Keratinocyte (primary cell): ENCODE measurements at regions not wholly inside any gene's neighbourhood (a gene's known extent, or its start where the extent isn't known, plus 50 kb on each side); places are given as distances from the start of the nearest gene placed in this dataset.

ENCODE experiments used
- DNase-seq: peaks from one replicate; pipeline ENCODE4 v3.0.0-alpha.2; 2011; ENCODE audit warnings: low read depth, missing footprints, low spot score
- FAIRE-seq: peaks from 2 replicates; lab custom pipeline; 2011; peaks lifted over from hg19 to GRCh38; lab: Jason Lieb, UNC
- H2AFZ ChIP-seq: 2 replicates; pipeline ENCODE4 v1.6.0; 2012; ENCODE audit warnings: low read length, control low read depth, inconsistent platforms; ENCODE audit not compliant: control insufficient read depth
- H3K27ac ChIP-seq: 2 replicates; pipeline ENCODE4 v1.5.1; 2011; ENCODE audit warnings: low read length; ENCODE audit not compliant: control insufficient read depth, insufficient read depth
- H3K27me3 ChIP-seq: 3 replicates; pipeline ENCODE4 v1.6.0; 2011; ENCODE audit warnings: low read length; ENCODE audit not compliant: control insufficient read depth, insufficient read depth; ENCODE audit errors: extremely low read depth
- H3K36me3 ChIP-seq, 2 experiments: 2 replicates in 1 of 2; 3 replicates in 1 of 2; pipeline ENCODE4 v1.5.1; 2011; ENCODE audit warnings: low read length in 2 of 2, mild to moderate bottlenecking in 1 of 2; ENCODE audit not compliant: control insufficient read depth in 2 of 2, insufficient read depth in 2 of 2; ENCODE audit errors: extremely low read depth in 1 of 2
- H3K4me1 ChIP-seq: 3 replicates; pipeline ENCODE4 v1.5.1; 2011; ENCODE audit warnings: low read length; ENCODE audit not compliant: control insufficient read depth, insufficient read depth; ENCODE audit errors: extremely low read depth
- H3K4me2 ChIP-seq: 3 replicates; pipeline ENCODE4 v1.6.0; 2011; ENCODE audit warnings: low read depth, low read length; ENCODE audit not compliant: control insufficient read depth, insufficient read depth; ENCODE audit errors: extremely low read depth
- H3K4me3 ChIP-seq, 3 experiments: fragments of 200-600 bp in 1 of 3; sonication (generic) in 1 of 3; 2 replicates in 2 of 3; 3 replicates in 1 of 3; pipeline ENCODE4 v1.5.1; 2011 to 2016; ENCODE audit warnings: low read length in 3 of 3, mild to moderate bottlenecking in 3 of 3, control low read depth in 2 of 3, inconsistent platforms in 1 of 3, low read depth in 1 of 3, mixed read lengths in 1 of 3, mixed run types in 1 of 3, moderate library complexity in 1 of 3; ENCODE audit not compliant: control insufficient read depth in 2 of 3, insufficient read depth in 2 of 3; ENCODE audit errors: extremely low read depth in 1 of 3
- H3K79me2 ChIP-seq: 2 replicates; pipeline ENCODE4 v1.6.0; 2012; ENCODE audit warnings: low read length; ENCODE audit not compliant: control insufficient read depth, insufficient read depth
- H3K9ac ChIP-seq: 3 replicates; pipeline ENCODE4 v1.6.0; 2011; ENCODE audit warnings: low read length; ENCODE audit not compliant: control insufficient read depth, insufficient read depth; ENCODE audit errors: extremely low read depth
- H3K9me1 ChIP-seq: 3 replicates; pipeline ENCODE4 v1.6.0; 2011; ENCODE audit warnings: low read length; ENCODE audit not compliant: control insufficient read depth, insufficient read depth; ENCODE audit errors: extremely low read depth
- H3K9me3 ChIP-seq: 2 replicates; pipeline ENCODE4 v1.5.1; 2012; ENCODE audit warnings: low read depth, low read length; ENCODE audit not compliant: control insufficient read depth
- H4K20me1 ChIP-seq: 3 replicates; pipeline ENCODE4 v1.6.0; 2011; ENCODE audit warnings: low read length; ENCODE audit not compliant: control insufficient read depth, insufficient read depth; ENCODE audit errors: extremely low read depth
- CTCF ChIP-seq, 3 experiments: IDR thresholded peaks in 1 of 3; conservative IDR thresholded peaks in 1 of 3; optimal IDR thresholded peaks in 1 of 3; 2 replicates in 2 of 3; 3 replicates in 1 of 3; pipeline versions ENCODE3 to v1.5.1; 2011; ENCODE audit warnings: low read length in 3 of 3, mild to moderate bottlenecking in 3 of 3, moderate library complexity in 2 of 3, control low read depth in 1 of 3, inconsistent platforms in 1 of 3; ENCODE audit not compliant: insufficient read depth in 2 of 3; ENCODE audit errors: extremely low read depth in 1 of 3
- EZH2 ChIP-seq: IDR thresholded peaks from one replicate; pipeline ENCODE4 v1.6.1; 2012; ENCODE audit warnings: inconsistent platforms, mild to moderate bottlenecking, low read length, moderate library complexity
- dilution Hi-C: fragments of 300-500 bp; cut with MboI; formaldehyde crosslinking; loops from one replicate; pipeline ENCODE4 v1.7.0; 2020; ENCODE audit warnings: low sequenced_read_pairs; ENCODE audit not compliant: extremely low pct_ligation_motif_present

- DNase-seq (no peak), FAIRE-seq (no peak)
- Histone ChIP-seq H3K9me3 (no peaks in the 10 kb centered on the region), H4K20me1 (no peaks in the 10 kb centered on the region), H3K4me3 (no peak overlapping the region), H2AFZ (no peak overlapping the region), H3K36me3 (no peaks in the 10 kb centered on the region), H3K4me1 (no peaks in the 10 kb centered on the region), H3K27me3 (peaks cover under 1% of the 10 kb centered on the region), H3K9me1 (no peaks in the 10 kb centered on the region), H3K9ac (no peak overlapping the region), H3K79me2 (no peaks in the 10 kb centered on the region), H3K4me2 (no peak overlapping the region), H3K27ac (no peak overlapping the region)
- TF ChIP-seq CTCF (optimal IDR thresholded peaks at IDR 0.05 in 1 of 3, IDR thresholded peaks at IDR 0.05 in 1 of 3, conservative IDR thresholded peaks at IDR 0.05 in 1 of 3; ENCODE audit: extremely low read depth in 1 of 3, insufficient read depth in 2 of 3, low read length in 3 of 3) (no peak), EZH2 (no peak)
- dilution Hi-C loops: no loop called here
Observed at GRCh38 chr4:1497189-1497801, 91.1 kb upstream of the NKX1-1 start.

- Histone ChIP-seq H3K4me1 (no peaks in the 10 kb centered on the region), H3K36me3 (no peaks in the 10 kb centered on the region), H3K9me3 (no peaks in the 10 kb centered on the region), H3K79me2 (no peaks in the 10 kb centered on the region), H4K20me1 (no peaks in the 10 kb centered on the region), H3K4me2 (no peak overlapping the region), H3K9ac (no peak overlapping the region), H3K27ac (no peak overlapping the region), H3K4me3 (no peak overlapping the region), H2AFZ (no peak overlapping the region), H3K9me1 (no peaks in the 10 kb centered on the region), H3K27me3 (peaks cover 3% of the 10 kb centered on the region)
- dilution Hi-C loops: no loop called here
- TF ChIP-seq CTCF (optimal IDR thresholded peaks at IDR 0.05 in 1 of 3, IDR thresholded peaks at IDR 0.05 in 1 of 3, conservative IDR thresholded peaks at IDR 0.05 in 1 of 3; ENCODE audit: extremely low read depth in 1 of 3, insufficient read depth in 2 of 3, low read length in 3 of 3) (no peak), EZH2 (no peak)
- DNase-seq (no peak), FAIRE-seq (no peak)
Observed at GRCh38 chr4:1496116-1496642, 89.9 kb upstream of the NKX1-1 start.
